WTC11 (cell line): ENCODE measurements at regions not wholly inside any gene's neighbourhood (a gene's known extent, or its start where the extent isn't known, plus 50 kb on each side); places are given as distances from the start of the nearest gene placed in this dataset.

Experiments used
- ETV6 ChIP-seq: sonication (generic); formaldehyde crosslinking; IDR thresholded peaks from 2 replicates; pipeline ENCODE4 v1.8.1; 2022; ENCODE audit warnings: mild to moderate bottlenecking, missing genetic modification reagents
- JUN ChIP-seq: sonication (generic); formaldehyde crosslinking; IDR thresholded peaks from 2 replicates; pipeline ENCODE4 v1.8.0; 2023; ENCODE audit warnings: mild to moderate bottlenecking, missing genetic modification reagents
- MAX ChIP-seq: sonication (generic); formaldehyde crosslinking; IDR thresholded peaks from 2 replicates; pipeline ENCODE4 v1.8.0; 2022; ENCODE audit warnings: mild to moderate bottlenecking, missing genetic modification reagents
- TEAD1 ChIP-seq: sonication (generic); formaldehyde crosslinking; IDR thresholded peaks from 2 replicates; pipeline ENCODE4 v1.8.0; 2022; ENCODE audit warnings: mild to moderate bottlenecking, missing genetic modification reagents
- ZNF396 ChIP-seq: fragments of 250-450 bp; sonication (Bioruptor Pico); IDR thresholded peaks from 2 replicates; pipeline ENCODE4 v1.8.0; 2021; ENCODE audit warnings: mild to moderate bottlenecking, moderate library complexity, borderline replicate concordance
- TF ChIP-seq, protein P1 (sequence below): fragments of 200-600 bp; IDR thresholded peaks from 2 replicates; pipeline ENCODE4 v1.8.0; 2022; ENCODE audit warnings: antibody characterized with exemption
- TF ChIP-seq, protein P2 (sequence below): sonication (generic); formaldehyde crosslinking; conservative IDR thresholded peaks from 2 replicates; pipeline ENCODE4 v1.8.1; 2022; ENCODE audit warnings: mild to moderate bottlenecking, missing genetic modification reagents

DNA sequence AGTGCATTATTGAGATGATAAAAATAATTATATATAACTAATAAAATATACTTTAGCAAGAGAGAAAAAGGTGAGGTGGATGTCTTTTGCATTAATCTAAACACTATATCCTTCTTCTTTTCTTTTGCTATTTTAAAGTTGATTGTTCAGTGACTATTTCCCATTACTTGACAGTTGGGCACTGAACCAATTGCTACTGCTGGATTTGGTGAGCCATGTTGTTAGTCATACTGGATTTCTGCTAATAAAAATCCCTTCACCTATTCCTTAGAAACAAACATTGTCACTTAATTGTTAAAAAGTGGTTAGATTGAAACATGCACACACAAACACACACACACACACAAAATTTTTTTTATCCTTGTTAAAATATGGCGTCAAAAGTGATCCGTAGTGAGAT is 251.6 kb upstream of the ALG10 start:
- no peak for TF ChIP-seq MAX (CRISPR knock-in tag)
- no peak for TF ChIP-seq ETV6 (CRISPR knock-in tag)
- TF ChIP-seq, protein P1, sequence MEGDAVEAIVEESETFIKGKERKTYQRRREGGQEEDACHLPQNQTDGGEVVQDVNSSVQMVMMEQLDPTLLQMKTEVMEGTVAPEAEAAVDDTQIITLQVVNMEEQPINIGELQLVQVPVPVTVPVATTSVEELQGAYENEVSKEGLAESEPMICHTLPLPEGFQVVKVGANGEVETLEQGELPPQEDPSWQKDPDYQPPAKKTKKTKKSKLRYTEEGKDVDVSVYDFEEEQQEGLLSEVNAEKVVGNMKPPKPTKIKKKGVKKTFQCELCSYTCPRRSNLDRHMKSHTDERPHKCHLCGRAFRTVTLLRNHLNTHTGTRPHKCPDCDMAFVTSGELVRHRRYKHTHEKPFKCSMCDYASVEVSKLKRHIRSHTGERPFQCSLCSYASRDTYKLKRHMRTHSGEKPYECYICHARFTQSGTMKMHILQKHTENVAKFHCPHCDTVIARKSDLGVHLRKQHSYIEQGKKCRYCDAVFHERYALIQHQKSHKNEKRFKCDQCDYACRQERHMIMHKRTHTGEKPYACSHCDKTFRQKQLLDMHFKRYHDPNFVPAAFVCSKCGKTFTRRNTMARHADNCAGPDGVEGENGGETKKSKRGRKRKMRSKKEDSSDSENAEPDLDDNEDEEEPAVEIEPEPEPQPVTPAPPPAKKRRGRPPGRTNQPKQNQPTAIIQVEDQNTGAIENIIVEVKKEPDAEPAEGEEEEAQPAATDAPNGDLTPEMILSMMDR: no peak
- no peak for TF ChIP-seq TEAD1
- no peak for TF ChIP-seq JUN (CRISPR knock-in tag)
- TF ChIP-seq, protein P2, sequence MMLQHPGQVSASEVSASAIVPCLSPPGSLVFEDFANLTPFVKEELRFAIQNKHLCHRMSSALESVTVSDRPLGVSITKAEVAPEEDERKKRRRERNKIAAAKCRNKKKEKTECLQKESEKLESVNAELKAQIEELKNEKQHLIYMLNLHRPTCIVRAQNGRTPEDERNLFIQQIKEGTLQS (CRISPR knock-in tag): no peak
- TF ChIP-seq ZNF396 (CRISPR knock-in tag): no peak
